Caco-2 (cell line): ENCODE measurements at regions not wholly inside any gene's neighbourhood (a gene's known extent, or its start where the extent isn't known, plus 50 kb on each side); places are given as distances from the start of the nearest gene placed in this dataset.
"Not testable (repeated sequence)": the region's sequence is repeated elsewhere in the genome, so short reads cannot be mapped to it uniquely, and the experiment has no call there.

Experiments used
- BruUV-seq: library from RNA; stranded (reverse); fragments of 400-500 nt; replicated peaks from 2 replicates; lab custom pipeline; 2021; lab: Mats Ljungman, UMichigan
- CTCF ChIA-PET: fragments of 300-600 bp; sonication (Branson Sonifier 250); formaldehyde crosslinking; loops from one replicate; lab custom pipeline; 2022; ENCODE audit warnings: antibody characterized with exemption; lab: Charles Lee
- POLR2A ChIA-PET: fragments of 300-600 bp; sonication (Branson Sonifier 250); formaldehyde crosslinking; loops from one replicate; lab custom pipeline; 2022; ENCODE audit warnings: antibody characterized with exemption; lab: Charles Lee
- DNase-seq, 2 experiments: peaks; one replicate each; pipeline versions ENCODE4 v3.0.0 to v3.0.0-alpha.2; 2020 to 2022
- H3K27me3 ChIP-seq: replicated peaks from 2 replicates; pipeline ENCODE4 v1.6.0; 2011; ENCODE audit warnings: low read length; ENCODE audit not compliant: control insufficient read depth, insufficient read depth
- H3K36me3 ChIP-seq: 2 replicates; pipeline ENCODE4 v1.5.1; 2011; ENCODE audit warnings: low read length; ENCODE audit not compliant: control insufficient read depth, insufficient read depth
- H3K4me1 ChIP-seq: fragments of 250-450 bp; sonication (Bioruptor Pico); 2 replicates; pipeline ENCODE4 v1.5.1; 2020; ENCODE audit warnings: mild to moderate bottlenecking
- H3K4me3 ChIP-seq: 2 replicates; pipeline ENCODE4 v1.5.1; 2011; ENCODE audit warnings: low read depth, mild to moderate bottlenecking, control low read depth, low read length
- H3K9me3 ChIP-seq: fragments of 250-450 bp; sonication (Bioruptor Pico); 2 replicates; pipeline ENCODE4 v1.5.1; 2020; ENCODE audit warnings: mild to moderate bottlenecking, moderate library complexity
- H3K27ac Mint-ChIP-seq: one replicate; pipeline ENCODE4 v1.8.0; 2022; ENCODE audit warnings: mixed read lengths; ENCODE audit not compliant: unreplicated experiment
- H3K27me3 Mint-ChIP-seq: one replicate; pipeline ENCODE4 v1.8.0; 2022; ENCODE audit warnings: mixed read lengths; ENCODE audit not compliant: insufficient read depth, unreplicated experiment
- H3K36me3 Mint-ChIP-seq: one replicate; pipeline ENCODE4 v1.8.0; 2022; ENCODE audit warnings: mild to moderate bottlenecking, mixed read lengths; ENCODE audit not compliant: insufficient read depth, unreplicated experiment
- H3K4me1 Mint-ChIP-seq: one replicate; pipeline ENCODE4 v1.8.0; 2022; ENCODE audit warnings: low read depth, mixed read lengths; ENCODE audit not compliant: unreplicated experiment
- H3K4me3 Mint-ChIP-seq: one replicate; pipeline ENCODE4 v1.8.0; 2022; ENCODE audit warnings: mild to moderate bottlenecking, moderate library complexity, mixed read lengths; ENCODE audit not compliant: unreplicated experiment
- H3K9me3 Mint-ChIP-seq: one replicate; pipeline ENCODE4 v1.8.0; 2022; ENCODE audit warnings: mixed read lengths; ENCODE audit not compliant: unreplicated experiment
- CTCF ChIP-seq, 2 experiments: fragments of 200-600 bp in 1 of 2; IDR thresholded peaks; 1 replicate in 1 of 2; 2 replicates in 1 of 2; pipeline versions ENCODE4 v1.5.1 to v1.8.0; 2011 to 2022; ENCODE audit warnings: antibody characterized with exemption in 1 of 2, control low read depth in 1 of 2, inconsistent platforms in 1 of 2, low read depth in 1 of 2, low read length in 1 of 2, mild to moderate bottlenecking in 1 of 2, moderate library complexity in 1 of 2; ENCODE audit not compliant: insufficient read depth in 1 of 2, severe bottlenecking in 1 of 2, unreplicated experiment in 1 of 2
- intact Hi-C: fragments of 100-400 bp; cut with micrococcal nuclease; formaldehyde crosslinking; loops from one replicate; pipeline ENCODE4 v1.10.0; 2022; ENCODE audit not compliant: unreplicated experiment

- no peak for DNase-seq
- Histone ChIP-seq H3K27me3 (no peaks in the 10 kb centered on the region), H3K4me3 (no peak overlapping the region), H3K9me3 (no peaks in the 10 kb centered on the region), H3K4me1 (no peaks in the 10 kb centered on the region), H3K36me3 (no peaks in the 10 kb centered on the region)
- no peaks in the 10 kb centered on the region for H3K4me1 Mint-ChIP-seq
- ChIA-PET CTCF (no interaction called here), POLR2A (no interaction called here)
- H3K27ac Mint-ChIP-seq, result no peak overlapping the region
- BruUV-seq, result no TSS peak
- intact Hi-C loops, result no loop called here
- no peak overlapping the region for H3K4me3 Mint-ChIP-seq
- no peaks in the 10 kb centered on the region for H3K27me3 Mint-ChIP-seq
- H3K9me3 Mint-ChIP-seq, result peaks cover 15% of the 10 kb centered on the region
- no peaks in the 10 kb centered on the region for H3K36me3 Mint-ChIP-seq
- no peak for TF ChIP-seq CTCF (IDR thresholded peaks at IDR 0.05; ENCODE audit: insufficient read depth in 1 of 2, low read depth in 1 of 2, low read length in 1 of 2, severe bottlenecking in 1 of 2, unreplicated experiment in 1 of 2)
Observed at GRCh38 chr4:174183259-174183658, 100.2 kb downstream of the FBXO8 start.

- Histone ChIP-seq H3K4me3 (no peak overlapping the region), H3K9me3 (no peaks in the 10 kb centered on the region), H3K4me1 (no peaks in the 10 kb centered on the region), H3K36me3 (no peaks in the 10 kb centered on the region), H3K27me3 (no peaks in the 10 kb centered on the region)
- intact Hi-C loops, result no loop called here
- Mint-ChIP-seq H3K4me3 (no peak overlapping the region), H3K36me3 (no peaks in the 10 kb centered on the region), H3K27ac (no peak overlapping the region), H3K4me1 (no peaks in the 10 kb centered on the region), H3K9me3 (peaks cover 13% of the 10 kb centered on the region), H3K27me3 (no peaks in the 10 kb centered on the region)
- BruUV-seq, result no TSS peak
- DNase-seq, result no peak
- ChIA-PET CTCF (no interaction called here), POLR2A (no interaction called here)
- no peak for TF ChIP-seq CTCF (IDR thresholded peaks at IDR 0.05; ENCODE audit: insufficient read depth in 1 of 2, low read depth in 1 of 2, low read length in 1 of 2, severe bottlenecking in 1 of 2, unreplicated experiment in 1 of 2)
Observed at GRCh38 chr4:174181827-174182226, 101.6 kb downstream of the FBXO8 start.

- Mint-ChIP-seq H3K9me3 (no peaks in the 10 kb centered on the region), H3K4me1 (no peaks in the 10 kb centered on the region), H3K36me3 (no peaks in the 10 kb centered on the region), H3K27ac (no peak overlapping the region), H3K4me3 (no peak overlapping the region), H3K27me3 (no peaks in the 10 kb centered on the region)
- Histone ChIP-seq H3K9me3 (no peaks in the 10 kb centered on the region), H3K4me3 (no peak overlapping the region), H3K4me1 (no peaks in the 10 kb centered on the region), H3K36me3 (no peaks in the 10 kb centered on the region), H3K27me3 (no peaks in the 10 kb centered on the region)
- intact Hi-C loops, result no loop called here
- TF ChIP-seq CTCF (IDR thresholded peaks at IDR 0.05; ENCODE audit: insufficient read depth in 1 of 2, low read depth in 1 of 2, low read length in 1 of 2, severe bottlenecking in 1 of 2, unreplicated experiment in 1 of 2), result no peak
- DNase-seq, result no peak
- ChIA-PET CTCF (no interaction called here), POLR2A (interaction anchor here (0.6 kb wide), 1 partner anchor 231 kb away, joined by 4 read pairs; no protein-coding TSS in a partner anchor)
- no TSS peak for BruUV-seq
Observed at GRCh38 chr4:174177536-174177935, 105.9 kb downstream of the FBXO8 start.

- H3K4me3 Mint-ChIP-seq, POLR2A ChIA-PET, H3K4me1 ChIP-seq, CTCF ChIA-PET, H3K27ac Mint-ChIP-seq, H3K36me3 ChIP-seq, DNase-seq, H3K27me3 ChIP-seq, H3K9me3 Mint-ChIP-seq, H3K9me3 ChIP-seq, H3K36me3 Mint-ChIP-seq, intact Hi-C loops, BruUV-seq, H3K27me3 Mint-ChIP-seq, H3K4me1 Mint-ChIP-seq, H3K4me3 ChIP-seq: not testable (repeated sequence)
Observed at GRCh38 chr4:174175836-174176235, 107.6 kb downstream of the FBXO8 start.
